Activated CD4-positive, alpha-beta T cell treated with anti-CD3 and anti-CD28 coated beads, Interleukin-2, Interleukin-6, amounts not matched to agents 100 ng/mL and 50 ng/mL, durations not matched to agents 16 hours and 8 hours (primary cell): ENCODE measurements at regions not wholly inside any gene's neighbourhood (a gene's known extent, or its start where the extent isn't known, plus 50 kb on each side); places are given as distances from the start of the nearest gene placed in this dataset.
"Not testable (repeated sequence)": the region's sequence is repeated elsewhere in the genome, so short reads cannot be mapped to it uniquely, and the experiment has no call there.

Experiments
- DNase-seq: peaks from one replicate; pipeline ENCODE4 v3.0.0-alpha.2; 2020

DNA sequence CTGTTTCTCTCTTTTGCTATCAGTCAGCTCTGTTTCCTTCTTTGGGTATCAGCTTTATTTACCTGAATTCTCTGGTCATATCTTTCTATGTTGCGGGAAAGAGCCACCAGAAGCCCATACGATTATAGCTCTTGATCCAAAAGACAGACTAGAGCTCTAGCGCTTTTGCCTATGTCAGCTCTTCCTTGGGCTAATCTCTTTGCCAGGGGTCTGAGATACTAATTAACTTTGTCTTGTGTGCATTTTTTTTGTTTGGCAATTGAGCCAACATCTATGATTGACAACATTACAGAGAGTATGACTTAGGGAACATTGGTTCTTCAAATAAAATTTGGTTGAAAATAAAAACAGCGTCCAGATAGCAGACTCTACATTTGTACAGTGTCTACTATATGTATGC is 603.0 kb downstream of the KCTD16 start:
- DNase-seq = no peak

DNA sequence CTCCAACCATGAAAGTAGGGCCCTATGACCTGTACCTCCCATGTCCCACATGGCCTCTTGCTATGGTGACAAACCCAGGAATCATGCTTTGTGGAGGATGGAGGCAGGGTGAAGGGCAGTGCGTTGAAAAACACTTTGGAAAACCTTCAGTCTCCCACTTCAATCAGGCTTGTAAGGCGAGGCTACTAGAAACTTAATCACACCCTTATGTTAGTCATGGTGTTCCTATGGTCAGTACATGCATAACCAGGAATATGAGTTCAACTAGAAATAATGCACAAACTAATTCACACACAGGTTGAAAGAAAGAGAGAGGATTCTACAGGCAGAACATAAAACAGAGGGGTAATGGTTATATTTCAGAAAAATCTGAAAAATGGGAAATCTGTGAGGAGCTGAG is 601.1 kb downstream of the KCTD16 start:
- DNase-seq = no peak

DNA sequence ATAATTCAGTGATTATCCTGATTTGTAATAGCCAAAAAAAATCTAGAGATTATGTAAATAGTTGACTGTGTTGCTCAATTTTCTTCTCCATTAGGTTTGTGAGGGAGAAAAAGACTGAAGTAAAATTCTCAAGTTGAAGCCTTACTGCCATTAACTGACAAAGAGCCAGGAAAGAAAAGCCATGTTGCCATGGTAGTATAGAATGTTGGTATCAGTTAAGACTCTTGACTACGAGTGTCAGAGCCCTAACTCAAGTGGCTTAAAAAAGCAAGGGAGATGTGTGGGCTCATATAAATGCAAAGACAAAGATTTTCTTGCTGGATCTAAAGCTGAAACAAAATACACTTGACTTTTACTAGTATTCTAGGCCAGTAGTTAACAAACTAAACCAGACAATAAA is 571.7 kb downstream of the KCTD16 start:
- DNase-seq = no peak

DNA sequence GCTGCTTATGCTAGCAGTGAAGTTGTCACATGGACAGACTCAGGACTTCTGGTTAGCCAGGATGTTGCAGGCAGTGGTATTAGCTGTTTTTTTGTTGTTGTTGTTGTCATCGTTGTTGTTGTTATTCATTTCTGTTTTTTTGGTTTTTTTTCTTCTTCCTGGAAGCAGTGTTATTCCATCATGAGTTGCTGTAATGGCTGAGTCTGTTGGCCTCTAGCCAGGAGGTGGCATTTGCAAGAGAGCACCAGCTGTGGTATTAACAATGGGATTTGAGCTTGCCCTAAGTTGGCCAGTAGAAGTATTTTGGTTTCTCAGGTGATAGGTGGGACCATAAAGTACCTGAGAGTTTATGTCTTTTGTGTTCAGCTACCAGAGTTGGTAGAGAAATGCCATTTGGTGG is 561.1 kb downstream of the KCTD16 start:
- no peak for DNase-seq

DNA sequence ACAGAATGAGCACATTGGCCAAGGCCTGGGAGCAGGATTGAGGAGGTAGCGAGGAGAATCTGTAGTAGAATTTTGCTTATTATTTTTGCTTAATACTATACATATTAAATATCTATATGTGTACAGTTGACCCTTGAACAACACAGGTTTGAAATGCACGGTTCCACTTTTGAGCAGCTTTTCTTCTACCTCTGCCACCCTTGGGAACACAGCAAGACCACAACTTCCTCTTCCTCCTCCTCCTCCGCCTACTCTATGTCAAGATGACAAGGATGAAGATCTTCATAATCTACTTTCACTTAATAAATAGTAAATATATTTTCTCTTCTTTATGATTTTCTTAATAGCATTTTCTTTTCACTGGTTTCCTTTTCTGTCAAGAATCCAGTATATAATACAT is 541.4 kb downstream of the KCTD16 start:
- no peak for DNase-seq

DNA sequence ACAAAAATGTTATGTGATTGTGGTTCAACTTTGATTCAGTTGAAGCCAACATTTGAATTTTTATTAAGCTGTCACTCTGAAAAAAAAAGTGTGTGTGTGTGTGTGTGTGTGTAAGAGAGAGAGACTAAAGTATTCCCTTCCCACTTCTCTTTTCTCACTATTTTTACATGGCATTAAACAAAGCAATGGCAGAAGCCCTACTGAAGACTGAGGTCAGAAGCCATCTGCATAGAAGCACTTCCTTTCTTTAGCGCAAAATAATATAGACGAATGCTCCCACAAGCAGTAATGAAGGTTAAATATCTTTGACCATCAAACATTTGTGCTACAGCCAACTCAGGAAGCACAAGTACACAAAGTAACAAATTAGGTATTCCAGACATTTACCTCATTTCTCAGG is 540.5 kb downstream of the KCTD16 start:
- DNase-seq = no peak

DNA sequence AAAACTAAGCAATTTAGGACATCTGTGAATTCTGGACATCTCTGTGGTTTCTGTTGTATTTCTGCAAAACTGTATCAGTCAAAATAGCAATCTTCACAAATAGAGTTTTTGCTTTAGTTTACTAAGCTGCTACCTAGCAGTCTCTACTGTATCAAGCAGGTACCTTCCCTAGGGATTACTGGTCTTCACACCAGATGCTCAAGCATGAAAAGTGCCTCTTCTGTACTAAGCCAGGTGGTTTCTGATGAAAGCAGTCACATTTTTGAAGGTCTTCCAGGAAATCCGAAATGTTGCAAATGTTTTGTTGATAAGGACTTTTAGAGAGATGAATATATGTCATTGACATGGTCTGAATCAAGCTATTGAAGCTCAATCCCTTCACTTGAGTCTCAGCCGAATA is 540.0 kb downstream of the KCTD16 start:
- DNase-seq = no peak

DNA sequence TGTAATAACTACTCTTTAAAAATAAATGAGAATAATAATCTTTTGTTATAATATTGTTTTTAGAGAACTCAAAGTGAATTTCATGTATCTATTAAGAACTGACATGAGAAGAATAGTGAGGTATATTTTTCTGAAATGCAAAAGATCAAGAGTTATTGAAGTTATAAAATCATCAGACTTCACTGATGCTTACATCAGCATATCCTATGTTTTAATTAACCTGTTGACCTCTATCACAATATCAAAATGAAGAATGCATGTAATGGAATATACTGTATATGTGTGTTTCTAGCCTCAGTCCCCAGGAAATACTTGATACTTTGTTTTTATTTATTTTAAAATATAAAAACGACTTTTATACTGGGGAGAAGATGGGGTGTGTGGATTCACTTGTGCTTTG is 533.1 kb downstream of the KCTD16 start:
- DNase-seq = no peak

DNA sequence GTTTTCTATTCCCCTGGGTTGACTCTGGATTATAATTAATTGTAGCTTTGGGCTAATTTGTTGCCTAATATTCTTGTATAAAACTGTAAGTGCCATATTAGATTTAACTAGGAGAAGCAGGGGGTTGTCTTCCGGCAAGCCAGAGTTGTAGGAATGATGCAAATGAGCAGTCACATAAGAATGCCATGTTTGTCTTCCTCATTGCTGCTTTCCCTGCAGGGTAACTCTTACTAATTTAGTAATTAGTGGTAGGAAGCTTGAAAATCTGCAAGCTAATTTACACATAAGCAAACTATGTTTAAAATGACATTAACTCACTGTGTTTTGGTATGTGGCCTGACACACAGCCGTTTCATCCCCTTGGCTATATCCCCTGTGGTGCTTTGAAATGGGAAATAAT is 527.8 kb downstream of the KCTD16 start:
- DNase-seq = no peak

DNA sequence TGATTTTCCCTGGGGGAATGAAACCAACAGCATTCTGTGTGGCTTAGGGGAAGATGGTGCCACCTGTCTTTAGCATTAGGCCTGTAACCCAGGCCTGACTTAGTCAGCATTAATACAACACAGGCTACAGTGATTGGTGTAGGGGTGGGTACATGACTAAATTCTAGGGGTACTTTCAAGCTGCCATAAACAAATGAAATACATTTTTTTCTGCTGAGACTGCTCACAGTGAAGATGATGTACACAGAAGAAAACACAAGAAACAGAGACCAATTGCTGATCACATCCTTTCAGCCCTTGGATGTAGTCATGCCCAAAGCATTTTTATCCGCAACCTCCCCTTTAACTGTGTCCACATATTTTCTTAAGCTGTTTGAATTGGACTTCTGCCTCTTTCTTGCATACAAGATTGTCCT is 527.2 kb downstream of the KCTD16 start:
- no peak for DNase-seq

DNA sequence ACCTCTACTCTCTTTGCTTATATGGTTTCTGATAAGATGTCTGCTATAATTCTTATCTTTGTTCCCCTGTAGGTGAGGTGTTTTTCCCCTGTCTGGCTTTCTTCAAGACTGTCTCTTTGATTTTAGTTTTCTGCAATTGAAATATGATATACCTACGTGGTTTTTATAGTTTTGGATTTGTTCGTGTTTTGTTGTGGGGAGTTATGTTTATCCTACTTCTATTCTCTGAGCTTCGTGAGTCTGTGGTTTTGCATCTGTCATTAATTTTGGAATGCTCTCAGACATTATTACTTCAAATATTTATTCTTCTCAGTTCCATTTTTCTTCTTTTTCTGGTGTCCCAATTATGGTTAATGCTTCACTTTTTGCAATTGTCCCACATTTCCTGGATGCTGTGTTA is 521.3 kb downstream of the KCTD16 start:
- DNase-seq = no peak

DNA sequence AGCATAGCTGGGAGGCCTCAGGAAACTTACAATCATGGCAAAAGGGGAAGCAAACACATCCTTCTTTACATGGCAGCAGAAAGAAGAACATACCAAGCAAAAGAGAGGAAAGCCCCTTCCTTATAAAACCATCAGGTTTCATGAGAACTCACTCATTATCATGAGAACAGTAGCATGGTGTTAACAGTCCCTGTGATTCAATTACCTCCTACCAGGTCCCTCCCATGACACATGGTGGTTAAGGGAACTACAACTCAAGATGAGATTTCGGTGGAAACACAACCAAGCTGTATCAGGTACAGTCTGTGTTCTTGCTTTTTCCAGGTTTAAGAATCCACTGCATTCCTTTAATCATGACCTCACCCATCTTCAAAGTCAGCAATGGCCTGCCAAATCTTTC is 514.2 kb downstream of the KCTD16 start:
- no peak for DNase-seq

DNA sequence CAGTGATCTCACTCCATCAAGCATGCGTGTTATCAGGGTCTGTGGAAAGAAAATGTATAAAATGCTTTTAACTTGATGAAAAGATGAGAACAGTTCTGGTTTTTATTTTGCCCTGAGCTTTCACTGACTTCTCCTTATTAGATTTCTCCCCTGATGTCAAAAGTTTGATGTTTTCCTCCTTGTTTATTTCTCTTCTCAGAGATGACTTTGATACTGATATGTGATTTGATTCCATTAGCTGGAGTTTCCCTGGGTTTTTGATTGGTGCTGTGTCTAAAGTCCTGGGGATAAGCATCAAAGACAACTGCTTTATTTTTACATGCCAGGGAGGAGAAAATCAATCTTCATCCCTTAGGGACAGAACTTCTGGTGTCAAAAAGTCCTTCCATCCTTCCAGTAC is 510.0 kb downstream of the KCTD16 start:
- DNase-seq = no peak

DNA sequence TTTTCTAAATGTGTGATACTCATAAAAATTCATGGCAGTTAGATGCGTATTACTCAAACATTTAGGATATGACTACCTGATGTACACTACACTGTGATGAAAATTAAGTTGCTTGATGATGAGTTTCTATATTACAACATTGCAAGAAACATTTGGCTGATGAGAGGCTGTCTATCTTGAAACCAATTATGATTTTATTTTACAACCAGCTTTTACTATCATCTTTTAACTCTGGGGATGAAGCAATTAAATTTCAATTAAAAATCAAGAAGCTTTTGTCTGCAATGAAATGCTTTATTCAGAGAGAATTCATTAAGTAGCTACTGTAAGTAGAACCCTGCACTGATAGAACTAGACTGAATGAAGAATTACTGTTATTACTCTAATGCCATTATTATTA is 500.4 kb downstream of the KCTD16 start:
- no peak for DNase-seq

DNA sequence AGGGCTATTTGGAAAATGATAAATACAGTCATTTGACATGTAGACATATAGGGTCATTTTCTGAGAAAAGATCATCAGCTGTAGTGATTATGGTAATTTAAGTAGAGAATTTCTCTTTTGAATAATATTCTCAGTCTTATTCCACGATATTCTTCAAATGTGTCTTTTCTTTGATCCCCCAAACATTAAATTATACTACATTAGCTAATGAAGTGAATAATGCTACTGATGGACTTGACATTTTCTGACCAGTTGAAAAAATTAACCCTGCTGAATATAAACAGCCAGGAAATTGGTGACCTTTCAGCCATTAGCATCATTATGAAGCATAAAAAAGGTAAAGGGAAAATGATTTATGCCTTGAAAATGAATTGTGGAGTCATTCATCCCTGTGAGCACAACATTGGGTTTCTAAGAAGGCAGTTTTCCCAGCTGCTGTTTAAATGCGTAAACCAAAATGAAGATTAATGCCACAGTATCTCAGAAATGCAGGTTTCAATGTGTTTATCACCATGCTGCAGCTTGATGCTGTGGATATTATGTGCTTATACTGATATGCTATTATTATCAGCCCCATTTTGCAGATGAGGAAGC is 489.1 kb downstream of the KCTD16 start:
- no peak for DNase-seq

DNA sequence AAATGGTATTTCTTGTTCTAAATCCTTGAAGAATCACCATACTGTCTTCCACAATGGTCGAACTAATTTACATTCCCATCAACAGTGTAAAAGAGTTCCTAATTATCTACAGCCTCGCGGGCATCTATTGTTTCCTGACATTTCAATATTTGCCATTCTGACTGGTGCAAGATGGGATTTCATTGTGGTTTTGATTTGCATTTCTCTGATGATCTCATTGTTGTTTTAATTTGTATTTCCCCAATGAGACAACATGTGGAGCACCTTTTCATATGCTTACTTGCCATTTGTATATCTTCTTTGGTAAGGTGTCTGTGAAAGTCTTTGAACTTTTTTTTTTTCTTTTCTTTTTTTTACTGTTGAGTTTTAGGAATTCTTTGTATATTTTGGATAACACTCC is 473.6 kb downstream of the KCTD16 start:
- DNase-seq = no peak

DNA sequence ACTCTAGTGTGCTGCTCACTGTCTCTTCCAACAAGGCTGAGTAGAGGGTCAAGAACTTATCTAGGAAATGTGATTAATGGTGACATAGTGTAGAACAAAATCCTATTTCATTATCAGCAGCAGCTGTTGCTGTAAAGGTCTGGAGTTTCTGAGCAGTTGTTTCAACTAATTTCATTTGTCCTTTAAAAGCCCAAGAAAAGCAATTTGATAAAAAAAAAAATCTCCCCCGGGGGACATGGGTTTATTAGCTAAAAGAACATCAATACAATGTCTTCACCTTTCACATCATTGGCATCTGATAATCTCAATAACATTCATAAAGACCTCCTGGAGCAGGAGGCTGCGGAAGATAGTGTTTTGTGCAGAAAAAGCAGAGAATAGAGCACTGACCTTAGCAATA is 468.1 kb downstream of the KCTD16 start:
- DNase-seq = no peak

DNA sequence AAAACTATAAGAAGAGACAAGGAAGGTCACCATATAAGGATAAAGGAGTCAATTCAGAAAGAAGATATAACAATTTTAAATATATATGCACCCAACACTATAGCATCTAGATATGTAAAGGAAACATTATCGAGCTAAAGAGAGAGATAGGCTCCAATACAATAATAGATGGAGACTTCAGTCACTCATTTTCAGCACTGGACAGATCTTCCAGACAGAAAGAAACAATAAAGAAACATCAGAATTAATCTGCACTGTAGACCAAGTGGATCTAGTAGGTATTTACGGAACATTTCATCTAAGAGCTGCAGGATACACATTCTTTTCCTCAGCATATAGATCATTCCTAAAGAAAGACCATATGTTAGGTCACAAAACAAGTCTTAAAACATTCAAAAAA is 463.5 kb downstream of the KCTD16 start:
- no peak for DNase-seq

DNA sequence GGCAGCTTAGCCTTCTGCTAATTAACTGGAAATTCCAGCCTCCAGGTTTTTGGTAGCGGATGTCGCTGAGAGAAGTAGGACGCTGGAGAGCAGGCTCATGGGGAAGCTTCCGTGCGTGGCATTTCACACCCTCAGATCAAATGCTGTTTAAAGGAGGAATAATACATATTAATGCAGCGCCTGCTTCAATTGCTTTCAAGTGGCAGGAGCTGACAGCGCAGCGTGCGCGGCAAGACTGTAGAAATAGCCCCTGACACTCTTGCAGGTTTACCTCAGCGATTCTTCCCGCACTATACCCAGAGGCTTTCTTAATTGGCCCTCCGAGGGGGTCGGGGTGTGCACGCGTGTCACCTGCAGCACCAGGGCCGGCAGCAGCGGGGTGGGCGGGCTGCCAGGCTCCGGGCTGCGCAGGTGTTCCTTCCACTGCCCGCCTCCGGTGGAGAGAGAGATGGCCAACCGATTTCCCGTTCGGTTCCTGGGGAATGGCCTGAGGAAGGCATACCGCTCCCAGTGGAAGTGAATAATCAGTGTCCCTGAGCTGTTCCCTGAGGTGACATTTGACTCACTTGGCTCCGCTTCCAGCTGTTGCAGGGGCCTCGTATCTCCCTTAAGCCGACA is 427.9 kb downstream of the KCTD16 start:
- no peak for DNase-seq

DNA sequence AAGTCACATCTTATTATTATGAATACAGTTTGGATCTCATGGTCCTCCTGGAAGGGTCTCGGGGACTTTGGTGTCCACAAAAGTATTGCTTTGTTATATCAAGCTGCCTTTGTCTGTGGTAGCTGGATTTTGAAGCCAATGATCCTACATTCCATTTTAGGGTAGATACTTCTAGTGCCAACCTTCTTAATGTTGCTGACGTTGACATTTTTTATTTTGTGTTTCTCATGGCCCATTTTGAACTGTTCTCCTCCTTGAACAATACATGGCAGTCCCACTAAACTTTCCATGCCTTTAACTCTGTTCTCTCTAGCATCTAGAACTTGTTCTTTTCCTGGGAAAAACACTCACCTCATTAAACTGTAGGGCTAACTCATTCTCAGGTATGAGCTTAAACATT is 425.8 kb downstream of the KCTD16 start:
- no peak for DNase-seq

DNA sequence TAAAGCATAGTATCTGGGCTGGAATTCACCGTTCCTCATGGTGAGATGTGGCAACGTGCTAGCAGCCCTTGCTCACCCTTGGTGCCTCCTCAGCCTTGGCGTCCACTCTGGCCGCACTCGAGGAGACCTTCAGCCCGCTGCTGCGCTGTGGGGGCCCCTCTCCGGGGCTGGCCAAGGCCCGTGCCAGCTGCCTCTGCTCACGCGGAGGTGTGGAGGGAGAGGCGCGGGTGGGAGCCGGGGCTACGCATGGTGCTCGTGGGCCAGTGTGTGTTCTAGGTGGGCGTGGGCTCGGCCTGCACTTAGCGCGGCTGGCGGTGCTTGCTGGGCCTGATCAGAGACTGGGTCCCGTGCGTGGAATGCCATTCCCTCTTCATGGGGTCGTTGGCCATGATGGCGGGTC is 424.2 kb downstream of the KCTD16 start:
- no peak for DNase-seq

DNA sequence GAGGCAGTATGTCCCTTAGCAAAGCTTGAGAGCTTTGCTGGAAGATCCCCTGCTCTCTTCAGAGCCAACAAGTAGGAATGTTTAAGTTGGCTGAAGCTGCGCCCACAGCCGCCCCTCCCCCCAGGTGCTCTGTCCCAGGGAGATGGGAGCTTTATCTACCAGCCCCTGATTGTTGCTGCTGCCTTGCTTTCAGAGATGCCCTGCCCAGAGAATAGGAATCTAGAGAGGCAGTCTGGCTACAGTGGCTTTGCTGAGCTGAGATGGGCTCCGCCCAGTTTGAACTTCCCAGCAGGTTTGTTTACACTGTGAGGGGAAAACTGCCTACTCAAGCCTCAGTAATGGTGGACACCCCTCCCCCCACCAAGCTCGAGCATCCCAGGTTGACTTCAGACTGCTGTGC is 423.6 kb downstream of the KCTD16 start:
- not testable (repeated sequence) for DNase-seq

DNA sequence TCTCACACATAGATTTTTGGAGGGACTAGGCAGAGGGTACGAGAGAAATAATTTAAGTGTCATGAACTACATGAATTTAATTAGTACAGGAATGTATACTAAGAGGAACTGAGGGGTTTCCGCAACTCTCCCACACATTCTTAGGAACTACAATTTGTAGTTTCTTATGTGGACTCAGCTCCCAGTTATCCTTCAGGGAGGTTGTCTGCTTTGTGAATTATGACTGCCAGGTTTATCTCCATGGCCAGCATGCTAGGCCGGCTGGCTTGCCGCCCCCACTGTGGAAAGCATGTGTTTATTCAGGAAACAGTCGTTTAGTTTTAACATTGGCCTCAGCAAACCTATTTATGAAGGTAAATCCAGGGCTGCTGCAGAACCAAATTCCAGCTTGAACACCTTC is 415.0 kb downstream of the KCTD16 start:
- no peak for DNase-seq

DNA sequence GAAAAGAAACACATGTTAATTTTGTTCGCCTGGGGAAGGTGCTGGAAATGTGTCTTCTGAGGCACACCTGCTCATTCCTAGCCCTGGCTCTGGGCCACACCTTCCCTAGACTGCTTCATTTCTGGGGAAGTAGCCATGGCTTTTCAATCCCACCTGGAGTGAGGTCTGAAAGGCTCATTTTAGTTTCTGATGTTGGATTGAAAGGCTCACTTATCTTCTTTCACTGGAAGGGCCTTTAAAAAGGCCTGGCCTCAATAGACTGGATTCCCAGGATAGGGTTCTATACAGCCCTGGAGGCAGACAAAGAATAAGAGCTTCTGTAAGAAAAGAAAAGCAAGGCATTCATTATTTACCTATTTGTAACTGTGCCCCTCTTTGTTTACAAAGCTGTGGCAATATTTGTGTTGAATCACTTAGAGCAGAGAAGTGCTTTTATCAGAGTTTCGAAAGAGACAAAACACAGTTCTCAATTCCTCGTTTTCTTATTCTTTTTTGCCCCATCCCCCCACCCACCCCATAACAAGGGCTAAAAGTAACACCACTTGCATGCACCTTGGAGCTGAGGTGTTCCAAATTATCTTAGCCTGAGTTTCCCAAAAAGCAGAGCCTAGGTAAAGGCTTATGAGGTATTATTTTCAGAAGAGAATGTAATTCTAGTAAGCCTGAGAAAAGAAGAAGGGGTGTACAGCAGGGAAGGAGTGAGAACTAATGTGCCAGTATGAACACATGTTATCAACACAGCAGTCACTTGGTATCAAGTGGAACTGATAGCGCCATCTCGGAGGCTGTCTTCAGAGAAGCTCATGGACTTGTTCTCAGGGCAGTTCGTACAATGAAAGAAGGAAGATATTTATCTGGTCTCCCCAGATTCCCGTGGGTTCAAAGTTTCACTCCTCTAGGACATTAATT is 413.1 kb downstream of the KCTD16 start:
- DNase-seq = no peak
